ENCODE measurements at regions not wholly inside any gene's neighbourhood (a gene's known extent, or its start where the extent isn't known, plus 50 kb on each side); places are given as distances from the start of the nearest gene placed in this dataset.

DNA sequence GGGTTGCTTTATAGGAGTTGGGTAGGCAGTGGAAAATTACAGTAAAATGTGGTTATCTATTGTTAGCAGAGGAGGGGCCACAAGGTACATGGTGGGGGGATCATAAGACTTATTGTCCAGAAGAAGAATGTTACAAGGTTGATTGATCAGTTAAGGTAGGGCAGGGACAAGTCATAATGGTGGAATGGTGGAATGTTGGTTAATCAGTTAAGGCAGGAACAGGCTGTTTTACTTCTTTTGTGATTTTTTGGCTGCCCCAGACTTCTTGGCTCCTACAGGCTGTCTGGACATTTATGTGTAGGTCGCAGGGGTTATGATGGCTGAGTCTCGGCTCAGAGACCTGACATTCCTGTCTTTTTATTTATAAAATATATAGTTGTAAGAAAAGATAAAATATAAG is 2277.1 kb downstream of the TP53TG3F start:
- no peak for DNase-seq

DNA sequence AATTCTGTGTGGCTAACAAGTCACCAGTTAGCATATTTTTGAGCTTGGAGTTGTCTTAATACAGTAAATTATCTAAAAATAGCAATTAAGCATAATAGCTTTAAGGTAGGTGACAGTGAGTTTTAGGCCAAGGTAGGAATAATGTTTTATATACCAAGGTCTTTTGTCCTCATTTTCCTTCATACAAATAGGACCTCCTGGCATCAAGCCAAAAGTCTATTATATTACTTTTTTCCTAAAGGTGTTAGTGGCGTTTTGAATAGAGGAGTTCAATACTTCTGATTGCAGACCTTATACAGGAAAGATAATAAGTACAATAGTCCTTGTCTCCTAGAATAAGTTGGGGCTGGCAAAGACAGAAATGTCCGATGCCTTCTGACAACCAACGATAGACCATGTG is 2277.7 kb downstream of the TP53TG3F start:
- no peak for DNase-seq

GRCh38 chr16:35741546-35741945 is 2282.1 kb downstream of the TP53TG3F start:
- DNase-seq, result no peak

GRCh38 chr16:35743101-35743692 is 2283.8 kb downstream of the TP53TG3F start:
- DNase-seq, result no peak

DNA sequence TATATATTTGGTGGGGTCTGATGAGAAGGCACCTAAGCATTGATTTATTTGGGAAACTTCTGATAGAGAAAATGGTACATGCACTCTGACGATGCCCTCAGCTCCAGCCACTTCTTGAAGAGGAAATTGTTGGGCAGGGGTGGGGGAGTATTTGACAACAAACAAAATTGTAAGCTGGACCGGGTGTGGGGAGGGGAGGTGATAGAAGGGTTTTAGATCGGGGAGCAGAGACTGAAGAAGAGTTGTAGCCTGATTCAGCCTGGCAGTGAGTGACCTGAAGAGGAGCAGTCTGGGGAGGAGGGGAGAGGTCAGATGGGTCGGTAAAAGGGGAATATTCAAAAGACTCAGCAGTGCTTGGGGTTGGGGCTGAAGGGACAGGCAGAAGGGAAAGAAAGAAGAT is 2284.7 kb downstream of the TP53TG3F start:
- no peak for DNase-seq

GRCh38 chr16:35744726-35745125 is 2285.3 kb downstream of the TP53TG3F start:
- no peak for DNase-seq

DNA sequence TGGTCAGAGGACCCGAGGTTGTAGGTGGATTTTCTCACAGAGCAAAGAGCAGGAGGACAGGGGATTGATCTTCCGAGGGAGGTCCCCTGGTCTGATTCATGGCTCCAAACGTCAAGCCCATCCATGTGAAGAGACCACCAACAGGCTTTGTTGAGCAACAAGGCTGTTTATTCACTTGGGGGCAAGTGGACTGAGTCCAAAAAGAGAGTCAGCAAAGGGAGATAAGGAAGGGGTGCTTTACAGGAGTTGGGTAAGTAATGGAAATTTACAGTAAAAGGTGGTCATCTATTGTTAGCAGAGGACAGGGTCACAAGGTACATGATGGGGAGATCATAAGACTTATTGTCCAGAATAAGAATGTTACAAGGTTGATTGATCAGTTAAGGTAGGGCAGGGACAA is 2285.8 kb downstream of the TP53TG3F start:
- no peak for DNase-seq

DNA sequence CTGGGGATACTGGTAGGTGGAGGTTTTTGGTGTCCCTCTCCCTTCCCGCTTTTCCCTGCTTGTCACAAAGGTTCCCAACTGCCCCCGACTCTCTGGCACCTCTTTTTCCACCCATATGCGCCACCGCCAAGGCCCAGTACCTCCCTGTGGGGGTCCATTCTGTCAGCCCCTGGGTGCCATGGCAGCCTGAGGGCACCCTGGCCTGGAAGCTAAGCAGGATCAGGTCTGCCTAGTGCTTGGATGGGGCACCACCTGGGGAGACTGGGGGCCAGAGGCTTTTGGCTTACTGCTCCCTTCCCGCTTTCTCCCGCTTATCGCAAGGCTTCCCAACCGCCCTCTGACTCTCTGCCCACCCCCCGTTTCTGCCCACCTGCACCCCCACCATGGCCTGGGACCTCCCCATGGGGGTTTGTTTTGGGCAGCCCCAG is 2286.4 kb downstream of the TP53TG3F start:
- DNase-seq, result no peak

DNA sequence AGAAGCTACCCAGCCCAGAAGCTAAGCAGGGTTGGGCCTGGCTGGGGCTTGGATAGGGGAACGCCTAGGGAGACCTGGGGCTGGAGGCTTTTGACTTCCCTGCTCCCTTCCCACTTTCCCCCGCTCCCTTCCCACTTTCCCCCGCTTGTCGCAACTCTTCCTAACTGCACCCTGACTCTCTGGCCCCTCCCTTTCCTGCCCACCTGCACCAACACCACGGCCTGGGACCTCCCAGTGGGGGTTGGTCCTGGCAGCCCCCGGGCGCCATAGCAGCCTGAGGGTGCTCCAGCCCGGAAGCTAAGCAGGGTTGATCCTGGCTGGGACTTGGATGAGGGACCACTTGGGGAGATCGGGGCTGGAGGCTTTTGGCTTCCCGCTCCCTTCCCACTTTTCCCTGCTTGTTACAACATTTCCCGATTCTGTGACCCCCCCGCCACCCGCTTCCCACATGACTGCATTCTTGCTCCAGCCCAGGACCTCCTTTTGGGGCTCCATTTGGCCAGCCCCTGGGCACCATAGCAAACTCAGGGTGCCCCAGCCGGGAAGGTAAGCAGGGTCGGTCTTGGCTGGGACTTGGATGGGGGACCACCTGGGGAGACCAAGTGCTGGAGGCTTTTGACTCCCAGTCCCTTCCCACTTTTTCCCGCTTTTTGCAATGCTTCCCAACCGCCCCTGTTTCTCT is 2287.0 kb downstream of the TP53TG3F start:
- no peak for DNase-seq

DNA sequence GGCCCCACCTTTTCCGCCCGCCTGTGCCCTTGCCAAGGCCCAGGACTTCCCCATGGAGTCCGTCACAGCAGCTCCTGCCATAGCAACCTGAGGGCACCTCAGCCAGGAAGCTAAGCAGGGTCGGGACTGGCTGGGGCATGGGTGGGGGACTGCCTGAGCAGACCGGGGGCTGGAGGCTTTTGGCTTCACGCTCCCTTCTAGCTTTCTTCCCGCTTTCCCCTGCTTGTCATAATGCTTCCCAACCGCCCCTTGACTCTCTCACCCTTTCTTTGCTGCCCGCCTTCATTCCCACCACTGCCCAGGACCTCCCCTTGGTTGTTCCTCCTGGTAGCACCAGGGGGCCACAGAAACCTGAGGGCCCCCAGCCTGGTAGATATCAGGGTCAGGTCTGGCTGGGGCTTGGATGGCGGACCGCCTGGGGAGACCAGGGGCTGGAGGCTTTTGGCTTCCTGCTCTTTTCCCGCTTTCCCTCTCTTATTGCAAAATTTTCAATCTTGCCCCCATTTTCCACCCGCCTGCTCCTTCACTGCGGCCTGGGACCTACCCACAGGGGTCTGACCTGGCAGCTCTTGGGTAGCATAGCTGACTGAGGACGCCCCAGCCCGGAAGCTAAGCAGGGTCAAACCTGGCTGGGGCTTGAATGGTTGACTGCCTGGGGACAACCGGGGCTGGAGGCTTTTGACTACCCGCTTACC is 2287.7 kb downstream of the TP53TG3F start:
- no peak for DNase-seq

GRCh38 chr16:35747658-35748455 is 2288.4 kb downstream of the TP53TG3F start:
- no peak for DNase-seq

- DNase-seq, result no peak
Observed at GRCh38 chr16:35748621-35749252, 2289.3 kb downstream of the TP53TG3F start.

GRCh38 chr16:35749253-35750141 is 2290.1 kb downstream of the TP53TG3F start:
- DNase-seq, result no peak

GRCh38 chr16:35750157-35750689 is 2290.8 kb downstream of the TP53TG3F start:
- DNase-seq, result no peak

- DNase-seq, result no peak
Observed at GRCh38 chr16:35750701-35751104, 2291.3 kb downstream of the TP53TG3F start.

GRCh38 chr16:35751191-35751941 is 2292.0 kb downstream of the TP53TG3F start:
- DNase-seq, result no peak

DNA sequence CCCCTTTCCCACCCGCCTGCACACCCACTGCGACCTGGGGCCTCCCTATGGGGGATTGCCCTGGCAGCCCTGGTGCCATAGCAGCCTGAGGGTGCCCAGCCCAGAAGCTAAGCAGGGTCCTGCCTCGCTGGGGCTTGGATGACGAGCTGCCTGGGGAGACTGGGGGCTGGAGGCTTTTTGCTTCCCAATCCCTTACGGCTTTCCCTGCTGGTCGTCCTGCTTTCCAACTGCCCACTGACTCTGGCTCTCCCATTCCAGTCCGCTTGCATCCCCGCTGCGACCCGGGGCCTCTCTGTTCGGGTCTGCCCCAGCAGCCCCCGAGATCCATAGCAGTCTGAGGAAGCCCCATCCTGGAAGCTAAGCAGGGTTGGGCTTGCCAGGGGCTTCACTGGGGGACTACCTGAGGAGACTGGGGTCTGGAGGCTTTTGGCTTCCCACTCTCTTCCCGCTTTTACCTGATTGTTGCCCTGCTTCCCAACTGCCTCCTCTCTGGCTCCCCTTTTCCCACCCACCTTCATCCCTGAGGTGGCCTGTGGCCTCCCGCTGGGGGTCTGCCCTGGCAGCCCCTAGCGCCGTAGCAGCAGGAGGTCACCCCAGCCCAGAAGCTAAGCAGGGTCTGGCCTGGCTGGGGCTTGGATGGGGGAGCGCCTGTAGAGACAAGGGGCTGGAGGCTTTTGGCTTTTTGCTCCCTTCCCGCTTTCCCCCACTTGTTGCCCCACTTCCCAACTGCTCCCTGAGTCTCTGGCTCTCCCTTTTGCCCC is 2292.8 kb downstream of the TP53TG3F start:
- no peak for DNase-seq

GRCh38 chr16:35752773-35753558 is 2293.6 kb downstream of the TP53TG3F start:
- DNase-seq, result no peak

Measured in COR-L47 (cell line).